WTC11 (cell line): ENCODE measurements at regions not wholly inside any gene's neighbourhood (a gene's known extent, or its start where the extent isn't known, plus 50 kb on each side); places are given as distances from the start of the nearest gene placed in this dataset.

ENCODE experiments used
- ATAC-seq: fragments of 200-7000 bp; cut with Tn5 transposase; 2 replicates; pipeline ENCODE4 v1.10.0; 2021; ENCODE audit warnings: mild to moderate bottlenecking, moderate library complexity
- CTCF ChIA-PET: fragments of 300-600 bp; sonication (Branson Sonifier 250); formaldehyde crosslinking; loops from one replicate; lab custom pipeline; 2021; ENCODE audit warnings: antibody characterized with exemption; lab: Charles Lee
- POLR2A ChIA-PET: fragments of 350-600 bp; sonication (Branson Sonifier 250); formaldehyde crosslinking; loops from one replicate; lab custom pipeline; 2021; ENCODE audit warnings: antibody characterized with exemption; lab: Charles Lee
- DNase-seq: peaks from one replicate; pipeline ENCODE4 v3.0.0; 2021; ENCODE audit warnings: low spot score
- H3K27ac Mint-ChIP-seq: 2 replicates; pipeline ENCODE4 v1.8.0; 2021; ENCODE audit warnings: mixed read lengths
- H3K27me3 Mint-ChIP-seq: 2 replicates; pipeline ENCODE4 v1.8.0; 2021; ENCODE audit warnings: low read depth, mild to moderate bottlenecking, moderate library complexity, mixed read lengths
- H3K36me3 Mint-ChIP-seq: 2 replicates; pipeline ENCODE4 v1.8.0; 2021; ENCODE audit warnings: mixed read lengths
- H3K4me1 Mint-ChIP-seq: 2 replicates; pipeline ENCODE4 v1.8.0; 2022; ENCODE audit warnings: mixed read lengths
- H3K4me3 Mint-ChIP-seq: 2 replicates; pipeline ENCODE4 v1.8.0; 2021; ENCODE audit warnings: mild to moderate bottlenecking, moderate library complexity, mixed read lengths
- H3K9me3 Mint-ChIP-seq: 2 replicates; pipeline ENCODE4 v1.8.0; 2021; ENCODE audit warnings: mixed read lengths
- AFF4 ChIP-seq: sonication (generic); formaldehyde crosslinking; IDR thresholded peaks from 2 replicates; pipeline ENCODE4 v1.8.1; 2023; ENCODE audit warnings: mild to moderate bottlenecking, missing genetic modification reagents, borderline replicate concordance
- CBFB ChIP-seq: sonication (generic); formaldehyde crosslinking; IDR thresholded peaks from 2 replicates; pipeline ENCODE4 v1.8.1; 2022; ENCODE audit warnings: mild to moderate bottlenecking, low read depth, missing genetic modification reagents
- EMX1 ChIP-seq: fragments of 250-450 bp; sonication (Bioruptor Pico); IDR thresholded peaks from 2 replicates; pipeline ENCODE4 v1.8.0; 2021; ENCODE audit warnings: mild to moderate bottlenecking
- NR2C2 ChIP-seq: sonication (generic); formaldehyde crosslinking; IDR thresholded peaks from 2 replicates; pipeline ENCODE4 v1.8.0; 2022; ENCODE audit warnings: mild to moderate bottlenecking, missing genetic modification reagents
- SMAD3 ChIP-seq: sonication (generic); formaldehyde crosslinking; IDR thresholded peaks from 2 replicates; pipeline ENCODE4 v1.8.0; 2022; ENCODE audit warnings: missing genetic modification reagents, mild to moderate bottlenecking, borderline replicate concordance
- TEAD1 ChIP-seq: sonication (generic); formaldehyde crosslinking; IDR thresholded peaks from 2 replicates; pipeline ENCODE4 v1.8.0; 2022; ENCODE audit warnings: mild to moderate bottlenecking, missing genetic modification reagents
- ZBTB21 ChIP-seq: sonication (generic); formaldehyde crosslinking; IDR thresholded peaks from 2 replicates; pipeline ENCODE4 v1.8.1; 2023; ENCODE audit warnings: mild to moderate bottlenecking, missing genetic modification reagents, borderline replicate concordance
- ZNF219 ChIP-seq: sonication (generic); formaldehyde crosslinking; IDR thresholded peaks from 2 replicates; pipeline ENCODE4 v1.8.0; 2023; ENCODE audit warnings: missing genetic modification reagents, mild to moderate bottlenecking, borderline replicate concordance
- ZNF263 ChIP-seq: sonication (generic); formaldehyde crosslinking; IDR thresholded peaks from 2 replicates; pipeline ENCODE4 v1.8.1; 2022; ENCODE audit warnings: low read depth, mild to moderate bottlenecking, moderate library complexity, missing genetic modification reagents
- TF ChIP-seq, protein P1 (sequence below): fragments of 250-450 bp; sonication (Bioruptor Pico); IDR thresholded peaks from 2 replicates; pipeline ENCODE4 v1.9.0; 2021; ENCODE audit warnings: mild to moderate bottlenecking
- TF ChIP-seq, protein P2 (sequence below): sonication (generic); formaldehyde crosslinking; conservative IDR thresholded peaks from 2 replicates; pipeline ENCODE4 v1.8.1; 2023; ENCODE audit warnings: mild to moderate bottlenecking, low read depth, missing genetic modification reagents, moderate library complexity
- TF ChIP-seq, protein P3 (sequence below): sonication (generic); formaldehyde crosslinking; IDR thresholded peaks from 2 replicates; pipeline ENCODE4 v1.8.1; 2023; ENCODE audit warnings: mild to moderate bottlenecking, missing genetic modification reagents
- TF ChIP-seq, protein P4 (sequence below): sonication (generic); formaldehyde crosslinking; IDR thresholded peaks from 2 replicates; pipeline ENCODE4 v1.8.0; 2022; ENCODE audit warnings: mild to moderate bottlenecking, missing genetic modification reagents
- TF ChIP-seq, protein P5 (sequence below): sonication (generic); formaldehyde crosslinking; IDR thresholded peaks from 2 replicates; pipeline ENCODE4 v1.8.1; 2022; ENCODE audit warnings: mild to moderate bottlenecking, missing genetic modification reagents, moderate library complexity, borderline replicate concordance

GRCh38 chr3:72482589-72483321, 365.5 kb downstream of the SHQ1 start:
- no peak for DNase-seq
- peaks cover 10% of the 10 kb centered on the region; the same call in 1 of the 2 replicates for H3K9me3 Mint-ChIP-seq
- ATAC-seq = peak; percentile 38; the same call in 1 of the 2 replicates

More at GRCh38 chr3:72482589-72483321, 365.5 kb downstream of the SHQ1 start:
- Mint-ChIP-seq H3K4me3 (no peak overlapping the region), H3K4me1 (peaks cover 20% of the 10 kb centered on the region), H3K27ac (peak overlapping the region; percentile 52; the same call in 1 of the 2 replicates), H3K36me3 (no peaks in the 10 kb centered on the region), H3K27me3 (peaks cover 8% of the 10 kb centered on the region)
- no peak for TF ChIP-seq CBFB (CRISPR knock-in tag)
- TF ChIP-seq ZBTB21 = no peak
- no peak for TF ChIP-seq AFF4 (CRISPR knock-in tag)
- no peak for TF ChIP-seq EMX1
- TF ChIP-seq ZNF263 = no peak
- no peak for TF ChIP-seq TEAD1 (CRISPR knock-in tag)
- TF ChIP-seq, protein P1, sequence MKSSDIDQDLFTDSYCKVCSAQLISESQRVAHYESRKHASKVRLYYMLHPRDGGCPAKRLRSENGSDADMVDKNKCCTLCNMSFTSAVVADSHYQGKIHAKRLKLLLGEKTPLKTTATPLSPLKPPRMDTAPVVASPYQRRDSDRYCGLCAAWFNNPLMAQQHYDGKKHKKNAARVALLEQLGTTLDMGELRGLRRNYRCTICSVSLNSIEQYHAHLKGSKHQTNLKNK (CRISPR knock-in tag) = no peak
- TF ChIP-seq NR2C2 (CRISPR knock-in tag) = no peak
- no peak for TF ChIP-seq SMAD3
- TF ChIP-seq, protein P2, sequence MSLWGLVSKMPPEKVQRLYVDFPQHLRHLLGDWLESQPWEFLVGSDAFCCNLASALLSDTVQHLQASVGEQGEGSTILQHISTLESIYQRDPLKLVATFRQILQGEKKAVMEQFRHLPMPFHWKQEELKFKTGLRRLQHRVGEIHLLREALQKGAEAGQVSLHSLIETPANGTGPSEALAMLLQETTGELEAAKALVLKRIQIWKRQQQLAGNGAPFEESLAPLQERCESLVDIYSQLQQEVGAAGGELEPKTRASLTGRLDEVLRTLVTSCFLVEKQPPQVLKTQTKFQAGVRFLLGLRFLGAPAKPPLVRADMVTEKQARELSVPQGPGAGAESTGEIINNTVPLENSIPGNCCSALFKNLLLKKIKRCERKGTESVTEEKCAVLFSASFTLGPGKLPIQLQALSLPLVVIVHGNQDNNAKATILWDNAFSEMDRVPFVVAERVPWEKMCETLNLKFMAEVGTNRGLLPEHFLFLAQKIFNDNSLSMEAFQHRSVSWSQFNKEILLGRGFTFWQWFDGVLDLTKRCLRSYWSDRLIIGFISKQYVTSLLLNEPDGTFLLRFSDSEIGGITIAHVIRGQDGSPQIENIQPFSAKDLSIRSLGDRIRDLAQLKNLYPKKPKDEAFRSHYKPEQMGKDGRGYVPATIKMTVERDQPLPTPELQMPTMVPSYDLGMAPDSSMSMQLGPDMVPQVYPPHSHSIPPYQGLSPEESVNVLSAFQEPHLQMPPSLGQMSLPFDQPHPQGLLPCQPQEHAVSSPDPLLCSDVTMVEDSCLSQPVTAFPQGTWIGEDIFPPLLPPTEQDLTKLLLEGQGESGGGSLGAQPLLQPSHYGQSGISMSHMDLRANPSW (CRISPR knock-in tag) = no peak
- TF ChIP-seq, protein P3, sequence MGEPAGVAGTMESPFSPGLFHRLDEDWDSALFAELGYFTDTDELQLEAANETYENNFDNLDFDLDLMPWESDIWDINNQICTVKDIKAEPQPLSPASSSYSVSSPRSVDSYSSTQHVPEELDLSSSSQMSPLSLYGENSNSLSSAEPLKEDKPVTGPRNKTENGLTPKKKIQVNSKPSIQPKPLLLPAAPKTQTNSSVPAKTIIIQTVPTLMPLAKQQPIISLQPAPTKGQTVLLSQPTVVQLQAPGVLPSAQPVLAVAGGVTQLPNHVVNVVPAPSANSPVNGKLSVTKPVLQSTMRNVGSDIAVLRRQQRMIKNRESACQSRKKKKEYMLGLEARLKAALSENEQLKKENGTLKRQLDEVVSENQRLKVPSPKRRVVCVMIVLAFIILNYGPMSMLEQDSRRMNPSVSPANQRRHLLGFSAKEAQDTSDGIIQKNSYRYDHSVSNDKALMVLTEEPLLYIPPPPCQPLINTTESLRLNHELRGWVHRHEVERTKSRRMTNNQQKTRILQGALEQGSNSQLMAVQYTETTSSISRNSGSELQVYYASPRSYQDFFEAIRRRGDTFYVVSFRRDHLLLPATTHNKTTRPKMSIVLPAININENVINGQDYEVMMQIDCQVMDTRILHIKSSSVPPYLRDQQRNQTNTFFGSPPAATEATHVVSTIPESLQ (CRISPR knock-in tag) = no peak
- TF ChIP-seq ZNF219 = no peak
- TF ChIP-seq, protein P4, sequence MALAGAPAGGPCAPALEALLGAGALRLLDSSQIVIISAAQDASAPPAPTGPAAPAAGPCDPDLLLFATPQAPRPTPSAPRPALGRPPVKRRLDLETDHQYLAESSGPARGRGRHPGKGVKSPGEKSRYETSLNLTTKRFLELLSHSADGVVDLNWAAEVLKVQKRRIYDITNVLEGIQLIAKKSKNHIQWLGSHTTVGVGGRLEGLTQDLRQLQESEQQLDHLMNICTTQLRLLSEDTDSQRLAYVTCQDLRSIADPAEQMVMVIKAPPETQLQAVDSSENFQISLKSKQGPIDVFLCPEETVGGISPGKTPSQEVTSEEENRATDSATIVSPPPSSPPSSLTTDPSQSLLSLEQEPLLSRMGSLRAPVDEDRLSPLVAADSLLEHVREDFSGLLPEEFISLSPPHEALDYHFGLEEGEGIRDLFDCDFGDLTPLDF (CRISPR knock-in tag) = no peak
- TF ChIP-seq, protein P5, sequence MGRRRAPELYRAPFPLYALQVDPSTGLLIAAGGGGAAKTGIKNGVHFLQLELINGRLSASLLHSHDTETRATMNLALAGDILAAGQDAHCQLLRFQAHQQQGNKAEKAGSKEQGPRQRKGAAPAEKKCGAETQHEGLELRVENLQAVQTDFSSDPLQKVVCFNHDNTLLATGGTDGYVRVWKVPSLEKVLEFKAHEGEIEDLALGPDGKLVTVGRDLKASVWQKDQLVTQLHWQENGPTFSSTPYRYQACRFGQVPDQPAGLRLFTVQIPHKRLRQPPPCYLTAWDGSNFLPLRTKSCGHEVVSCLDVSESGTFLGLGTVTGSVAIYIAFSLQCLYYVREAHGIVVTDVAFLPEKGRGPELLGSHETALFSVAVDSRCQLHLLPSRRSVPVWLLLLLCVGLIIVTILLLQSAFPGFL (CRISPR knock-in tag) = no peak
- CTCF ChIA-PET = interaction anchor here (0.7 to 1.2 kb wide), 3 partner anchors 183 to 365 kb away, joined by 3 to 7 read pairs (median 3); partner anchors contain the start of gene SHQ1
- POLR2A ChIA-PET = interaction anchor here (0.7 kb wide), 1 partner anchor 44 kb away, joined by 3 read pairs; no protein-coding TSS in a partner anchor
